ENCODE measurements at regions not wholly inside any gene's neighbourhood (a gene's known extent, or its start where the extent isn't known, plus 50 kb on each side); places are given as distances from the start of the nearest gene placed in this dataset.
"Not testable (repeated sequence)": the region's sequence is repeated elsewhere in the genome, so short reads cannot be mapped to it uniquely, and the experiment has no call there.

DNA sequence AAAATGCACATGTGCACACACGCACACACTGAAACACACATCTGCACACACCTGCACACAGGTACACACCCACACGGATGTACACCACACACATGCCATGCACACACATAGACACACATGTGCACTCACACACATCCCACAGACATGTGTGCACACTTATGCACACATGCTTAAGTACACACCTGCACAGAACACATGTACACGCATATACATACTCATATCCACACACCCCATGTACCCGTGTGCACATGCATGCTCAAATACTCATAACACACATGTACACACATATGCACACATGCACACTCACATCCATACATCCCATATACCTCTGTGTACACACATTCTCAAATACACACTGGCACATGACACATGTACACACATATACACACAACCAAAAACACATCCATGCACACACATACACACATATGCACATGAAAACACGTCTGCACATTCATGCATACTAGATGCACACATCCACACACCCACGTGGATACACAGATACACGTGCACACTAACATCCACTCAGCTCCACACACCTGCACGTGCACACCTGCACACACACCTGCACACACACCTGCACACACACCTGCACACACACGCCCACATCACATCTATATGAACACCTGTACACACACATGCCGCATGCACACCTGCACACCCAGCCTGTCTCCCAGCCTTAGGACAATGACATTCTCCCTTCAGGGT, 336.7 kb downstream of the ADGRD1 start:
- in situ Hi-C loops (cut with HindIII; ENCODE audit: low pct_unique_long_range_greater_than_20kb, low sequenced_read_pairs): no loop called here
- no peak for TF ChIP-seq JUND (IDR thresholded peaks at IDR 0.05; ENCODE audit: low read depth)
- no peak for DNase-seq (ENCODE audit: low read depth in 1 of 2, low spot score in 1 of 2)

DNA sequence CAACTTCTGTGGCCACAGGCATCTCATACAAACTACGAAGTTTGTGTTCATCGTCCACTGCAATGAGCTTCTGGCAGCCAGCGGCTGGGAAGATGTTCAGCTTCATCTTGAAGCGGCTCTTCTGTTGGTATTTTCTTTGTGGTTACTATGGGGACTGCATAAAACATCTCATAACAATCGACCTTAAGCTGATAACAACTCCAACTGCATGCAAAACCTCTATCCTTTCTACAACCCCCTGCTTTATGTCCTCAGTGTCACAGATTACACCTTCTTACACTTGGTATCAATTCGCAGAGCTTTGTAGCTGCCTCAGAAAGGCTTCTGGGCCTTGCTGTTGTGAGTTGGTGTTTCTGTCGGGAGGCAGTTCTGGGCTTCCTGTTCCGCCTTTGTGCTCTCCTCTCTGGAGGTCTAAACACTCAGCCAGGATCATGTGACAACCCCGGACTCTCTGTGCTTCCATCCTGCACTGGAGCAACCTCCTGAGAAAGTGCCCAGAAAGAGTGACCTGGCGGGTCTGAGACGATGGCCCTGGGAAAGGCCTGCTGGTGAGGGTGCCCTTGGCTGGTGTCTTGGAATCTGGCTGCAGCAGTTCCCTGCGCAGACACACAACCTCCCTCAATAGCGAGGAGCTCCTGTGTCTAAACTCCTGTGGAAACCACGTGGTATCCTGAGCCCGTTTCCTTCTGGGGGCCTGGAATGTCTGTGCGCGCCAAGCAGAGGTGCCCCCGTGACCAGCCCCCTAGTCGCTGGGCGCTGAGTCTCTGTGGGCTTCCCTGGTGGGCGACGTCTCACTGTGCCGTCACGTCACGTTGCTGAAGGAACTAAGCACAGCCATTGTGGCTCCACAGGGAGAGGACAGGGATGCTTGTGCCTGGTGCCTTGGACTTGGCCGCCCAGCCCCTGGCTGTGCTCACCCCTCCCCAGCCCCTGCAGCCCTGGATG, 339.6 kb downstream of the ADGRD1 start:
- DNase-seq (ENCODE audit: low read depth in 1 of 2, low spot score in 1 of 2); in situ Hi-C loops (cut with HindIII; ENCODE audit: low pct_unique_long_range_greater_than_20kb, low sequenced_read_pairs): not testable (repeated sequence)

DNA sequence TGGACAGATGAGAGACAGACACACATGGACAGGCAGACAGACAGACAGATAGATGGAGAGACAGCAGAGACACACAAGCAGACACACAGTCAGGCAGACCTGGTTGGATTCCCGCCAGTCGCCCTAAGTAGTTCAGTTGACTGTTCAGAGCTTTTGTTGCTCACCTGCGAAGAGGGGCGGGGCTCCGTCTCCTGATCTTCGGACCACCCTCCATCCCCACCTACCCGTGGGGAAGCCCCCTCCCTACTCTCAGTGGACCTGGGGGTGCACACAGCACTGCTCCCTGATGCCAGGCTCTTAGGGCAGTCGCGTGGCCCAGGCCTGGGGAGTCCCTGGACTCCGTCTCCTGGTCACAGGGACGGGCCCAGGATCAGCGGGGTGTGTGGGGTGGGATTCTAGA, 341.0 kb downstream of the ADGRD1 start:
- DNase-seq (ENCODE audit: low read depth in 1 of 2, low spot score in 1 of 2); in situ Hi-C loops (cut with HindIII; ENCODE audit: low pct_unique_long_range_greater_than_20kb, low sequenced_read_pairs): not testable (repeated sequence)

DNA sequence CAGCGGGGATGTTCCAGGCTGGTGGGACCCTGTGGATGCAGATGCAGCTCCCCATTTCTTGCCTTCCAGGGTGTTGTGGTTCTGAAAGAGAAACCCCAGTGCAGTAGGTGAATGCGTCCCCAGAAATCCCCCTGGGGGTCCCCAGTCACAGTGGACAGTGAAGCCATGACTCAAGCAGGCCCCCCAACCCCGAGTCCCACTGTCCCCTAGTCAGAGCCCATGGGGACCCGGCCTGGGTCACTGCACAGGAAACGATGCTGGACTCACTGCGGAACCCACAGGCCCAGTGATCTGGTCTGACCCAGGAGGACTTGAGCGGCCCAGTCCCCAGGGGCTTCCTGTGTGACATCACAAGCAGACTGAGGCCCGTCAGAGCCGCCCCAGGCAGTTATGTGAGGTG, 341.4 kb downstream of the ADGRD1 start:
- in situ Hi-C loops (cut with HindIII; ENCODE audit: low pct_unique_long_range_greater_than_20kb, low sequenced_read_pairs); DNase-seq (ENCODE audit: low read depth in 1 of 2, low spot score in 1 of 2): not testable (repeated sequence)

DNA sequence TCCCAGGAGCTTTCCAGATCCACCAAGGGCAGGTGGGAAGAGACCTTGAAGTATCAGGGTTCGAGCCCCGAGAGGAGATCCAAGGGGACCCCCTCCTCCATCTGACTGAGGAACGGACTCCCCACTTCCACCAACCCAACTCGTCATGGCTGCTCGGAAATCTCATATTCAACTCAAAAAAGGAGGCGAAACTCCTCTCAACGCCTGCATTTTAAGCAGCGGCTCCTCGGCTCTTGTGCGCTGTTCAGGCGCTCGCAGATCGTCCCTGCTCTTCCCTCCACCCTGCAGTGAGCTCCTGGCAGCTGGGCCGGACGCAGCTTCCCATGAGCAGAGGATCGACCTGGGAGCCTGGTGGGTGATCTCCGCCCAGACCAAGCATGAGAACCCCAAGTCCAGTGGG, 341.9 kb downstream of the ADGRD1 start:
- in situ Hi-C loops (cut with HindIII; ENCODE audit: low pct_unique_long_range_greater_than_20kb, low sequenced_read_pairs); DNase-seq (ENCODE audit: low read depth in 1 of 2, low spot score in 1 of 2): not testable (repeated sequence)

DNA sequence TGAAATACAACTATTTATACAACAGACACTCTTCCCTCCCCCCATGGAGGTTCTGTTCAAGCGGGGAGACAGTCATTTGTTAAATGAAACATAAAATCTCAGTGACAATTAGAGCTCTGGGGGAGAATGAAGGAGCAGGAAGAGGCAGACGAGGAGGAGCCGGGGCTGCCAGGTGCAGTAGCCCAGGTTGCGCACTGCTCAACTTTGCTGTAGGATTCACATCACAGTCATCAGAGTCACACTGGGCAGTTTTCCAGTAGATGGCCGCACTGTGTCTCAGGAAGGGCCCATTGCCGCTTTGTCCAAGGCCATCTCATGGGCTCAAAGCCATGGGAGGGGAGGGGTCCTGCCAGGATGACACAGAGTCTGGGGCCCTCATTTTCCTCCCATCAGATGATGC, 342.4 kb downstream of the ADGRD1 start:
- DNase-seq (ENCODE audit: low read depth in 1 of 2, low spot score in 1 of 2); in situ Hi-C loops (cut with HindIII; ENCODE audit: low pct_unique_long_range_greater_than_20kb, low sequenced_read_pairs): not testable (repeated sequence)

DNA sequence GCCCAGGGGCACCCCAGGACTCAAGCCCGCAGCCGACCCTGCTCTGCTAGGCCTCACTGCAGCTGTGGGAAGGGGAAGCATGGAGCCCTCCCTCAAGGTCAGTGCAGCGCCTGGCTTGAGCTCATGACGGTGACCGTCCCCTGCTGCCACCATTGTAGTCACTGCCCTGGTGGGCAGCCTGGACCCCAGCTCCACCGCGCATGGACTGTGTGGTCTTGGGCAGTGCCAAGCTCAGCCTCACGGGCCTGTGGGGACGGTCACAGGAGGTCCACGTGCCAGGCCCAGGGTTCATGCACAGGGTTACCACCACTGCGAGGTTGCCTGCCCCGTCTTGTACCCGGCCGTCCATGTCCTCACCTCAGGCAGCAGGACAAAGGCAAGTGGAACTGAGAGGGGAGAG, 342.9 kb downstream of the ADGRD1 start:
- in situ Hi-C loops (cut with HindIII; ENCODE audit: low pct_unique_long_range_greater_than_20kb, low sequenced_read_pairs); DNase-seq (ENCODE audit: low read depth in 1 of 2, low spot score in 1 of 2): not testable (repeated sequence)

DNA sequence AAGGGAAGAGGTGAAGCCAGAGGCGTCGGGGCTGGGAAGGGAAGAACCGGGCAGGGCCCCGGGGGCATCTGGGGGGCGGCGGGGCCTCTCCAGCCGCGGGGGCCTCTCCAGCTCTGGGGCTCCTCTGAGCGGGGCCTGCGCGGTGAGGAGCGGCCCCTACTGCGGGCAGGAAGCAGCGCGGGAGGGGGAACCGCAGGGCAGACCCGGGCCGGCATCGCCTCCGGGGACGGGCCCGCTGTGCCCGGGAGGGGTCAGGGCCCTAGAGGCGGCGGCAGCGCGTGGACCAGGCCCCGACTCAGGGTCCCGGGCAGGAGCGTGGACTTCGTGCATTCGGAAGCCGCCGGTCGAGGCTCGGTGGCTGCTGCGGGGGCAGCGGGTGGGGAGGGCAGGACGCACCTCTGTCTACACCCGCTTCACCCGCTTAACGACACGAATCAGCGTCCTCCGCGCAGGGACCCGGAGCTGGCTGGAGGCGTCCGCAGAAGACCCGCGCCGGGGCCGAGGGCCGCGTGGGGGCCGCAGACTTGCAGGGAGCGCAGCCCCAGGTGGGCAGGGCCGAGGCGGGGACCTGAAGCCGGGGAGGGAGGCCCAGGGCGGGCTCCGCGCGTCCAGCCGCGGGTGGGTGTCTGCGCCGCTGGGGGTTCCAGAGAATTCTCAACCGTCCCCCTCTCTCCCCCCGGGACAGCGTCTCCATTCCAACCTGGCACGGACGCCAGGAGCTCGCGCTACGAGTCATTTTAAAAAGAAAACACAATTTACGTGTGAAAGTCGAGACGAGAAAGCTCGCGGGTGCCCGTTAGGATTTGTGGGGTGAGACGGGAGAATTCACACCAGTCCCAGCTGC, 345.0 kb downstream of the ADGRD1 start:
- in situ Hi-C loops (cut with HindIII; ENCODE audit: low pct_unique_long_range_greater_than_20kb, low sequenced_read_pairs); DNase-seq (ENCODE audit: low read depth in 1 of 2, low spot score in 1 of 2): not testable (repeated sequence)

DNA sequence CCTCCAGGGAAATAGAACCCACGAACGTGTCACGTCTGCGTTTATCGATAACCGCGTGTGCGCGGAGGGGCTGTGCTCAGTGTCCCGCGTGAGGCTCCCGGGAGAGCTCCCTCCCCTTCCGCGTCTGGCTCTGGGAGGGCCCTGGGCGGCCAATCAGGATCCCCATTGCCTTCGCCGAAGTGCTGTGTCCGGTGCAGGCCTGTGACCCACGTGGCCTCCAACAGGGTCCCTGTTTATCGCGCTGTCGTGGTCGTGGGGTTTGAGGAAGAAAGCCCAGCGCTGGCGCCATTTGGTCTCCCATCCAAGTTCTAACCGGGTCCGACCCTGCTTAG, 345.6 kb downstream of the ADGRD1 start:
- in situ Hi-C loops (cut with HindIII; ENCODE audit: low pct_unique_long_range_greater_than_20kb, low sequenced_read_pairs); DNase-seq (ENCODE audit: low read depth in 1 of 2, low spot score in 1 of 2): not testable (repeated sequence)

DNA sequence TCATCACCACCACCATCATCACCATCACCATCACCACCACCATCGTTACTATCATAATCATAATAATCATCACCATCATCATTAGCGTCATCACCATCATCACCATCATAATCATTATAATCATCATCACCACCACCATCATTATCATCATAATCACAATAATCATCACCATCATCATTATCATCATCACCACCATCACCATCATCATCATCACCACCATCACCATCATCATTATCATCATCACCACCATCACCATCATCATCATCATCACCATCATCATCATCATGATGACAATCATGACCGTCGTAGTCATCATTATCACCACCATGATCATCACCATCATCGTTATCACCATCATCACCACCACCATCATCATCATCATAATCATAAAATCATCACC, 349.9 kb downstream of the ADGRD1 start:
- DNase-seq (ENCODE audit: low read depth in 1 of 2, low spot score in 1 of 2); in situ Hi-C loops (cut with HindIII; ENCODE audit: low pct_unique_long_range_greater_than_20kb, low sequenced_read_pairs): not testable (repeated sequence)

DNA sequence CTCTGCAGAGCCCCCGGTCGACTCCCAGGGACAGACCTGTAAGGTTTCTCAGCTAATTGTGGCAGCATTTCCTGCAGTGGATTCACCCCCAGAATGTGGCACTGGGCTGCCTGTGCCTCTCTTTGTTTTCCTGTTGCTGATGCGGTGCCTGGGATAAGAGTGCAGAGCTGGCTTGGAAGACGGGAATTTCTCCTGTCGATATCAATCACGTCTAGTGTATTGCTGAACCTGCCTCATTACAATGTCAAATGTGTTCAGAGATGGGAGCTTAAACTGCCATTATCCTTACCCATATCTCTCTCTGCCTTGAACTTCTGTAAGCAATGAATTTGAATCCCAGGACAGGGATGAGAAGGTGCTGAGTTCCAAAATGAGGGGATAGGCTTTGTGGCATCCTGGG, 350.9 kb downstream of the ADGRD1 start:
- in situ Hi-C loops (cut with HindIII; ENCODE audit: low pct_unique_long_range_greater_than_20kb, low sequenced_read_pairs); DNase-seq (ENCODE audit: low read depth in 1 of 2, low spot score in 1 of 2): not testable (repeated sequence)

DNA sequence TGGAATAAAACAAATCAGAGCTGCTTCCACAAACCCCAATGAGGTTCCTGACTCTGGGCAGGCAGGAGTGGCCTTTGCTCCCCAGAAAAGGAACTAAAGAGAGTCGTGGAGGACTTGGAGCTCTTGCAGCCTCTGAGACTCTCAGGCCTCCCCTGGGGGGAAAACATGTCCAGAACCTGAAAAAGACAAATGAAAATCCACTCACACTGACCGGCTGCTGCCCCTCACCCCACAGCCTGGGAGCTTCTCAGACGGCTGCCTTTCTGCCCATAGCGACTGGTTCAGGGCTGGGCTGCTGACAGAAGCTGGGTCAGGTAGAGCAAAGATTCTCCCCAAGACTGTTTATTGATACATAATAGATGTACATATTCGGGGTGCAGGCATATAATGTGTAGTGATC, 356.0 kb downstream of the ADGRD1 start:
- in situ Hi-C loops (cut with HindIII; ENCODE audit: low pct_unique_long_range_greater_than_20kb, low sequenced_read_pairs): no loop called here
- no peak for DNase-seq (ENCODE audit: low read depth in 1 of 2, low spot score in 1 of 2)
- TF ChIP-seq JUND (IDR thresholded peaks at IDR 0.05; ENCODE audit: low read depth): no peak

DNA sequence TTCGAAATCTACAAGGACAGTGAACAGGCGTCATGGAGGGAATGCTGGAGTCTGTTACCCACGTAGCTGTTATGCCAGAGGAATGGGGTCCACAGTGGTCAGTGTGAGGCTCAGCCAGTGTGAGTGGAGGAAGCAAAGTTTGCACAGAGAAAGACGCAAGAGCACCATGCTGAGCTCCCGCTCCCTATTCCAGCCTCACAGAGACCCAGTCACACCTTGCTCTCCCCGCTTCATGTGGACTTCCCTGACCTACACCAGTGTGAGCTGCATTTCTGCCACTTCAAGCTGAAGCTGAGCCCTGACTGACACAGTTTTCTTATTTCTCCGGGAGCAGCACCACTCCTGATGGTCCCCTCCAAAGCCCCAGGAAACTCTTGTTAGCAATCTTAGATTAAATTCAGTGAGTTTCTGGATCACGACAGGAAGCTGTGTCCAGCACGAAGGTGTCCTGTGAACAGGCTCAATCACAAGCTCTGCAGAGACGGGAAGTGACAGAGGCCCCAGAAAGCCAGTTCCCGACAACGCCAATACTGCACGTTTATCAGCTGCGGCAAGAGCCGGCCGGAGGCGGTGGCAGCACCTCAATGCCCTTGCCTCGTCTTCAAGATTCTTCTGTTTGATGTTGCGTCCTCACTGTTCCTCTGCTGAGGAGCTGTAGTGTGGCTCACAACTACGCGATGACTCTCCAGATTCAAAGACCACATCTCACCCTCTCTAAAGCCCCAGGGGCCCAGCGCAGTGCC, 356.7 kb downstream of the ADGRD1 start:
- DNase-seq (ENCODE audit: low read depth in 1 of 2, low spot score in 1 of 2); in situ Hi-C loops (cut with HindIII; ENCODE audit: low pct_unique_long_range_greater_than_20kb, low sequenced_read_pairs): not testable (repeated sequence)

DNA sequence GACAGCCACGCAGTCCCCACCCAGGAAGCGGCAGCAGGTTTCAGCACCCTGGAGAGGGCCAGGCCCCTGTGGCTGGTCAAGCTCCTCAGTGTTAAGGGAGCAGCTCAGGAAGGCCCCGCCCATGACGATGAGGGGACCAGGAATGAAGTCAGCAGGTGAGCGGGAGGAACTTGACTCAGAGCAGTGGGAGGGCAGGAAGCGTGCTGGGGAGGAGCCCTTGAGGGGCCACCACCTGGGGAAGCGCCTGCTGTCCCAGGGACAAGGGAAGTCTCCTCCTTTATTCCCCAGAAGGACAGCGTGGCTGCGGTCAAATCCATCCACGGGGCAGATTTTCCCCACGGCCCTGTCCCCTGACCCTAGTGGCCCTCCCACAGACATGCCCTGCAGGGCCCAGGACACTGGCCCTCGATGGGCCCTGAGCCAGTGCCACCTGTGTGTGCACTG, 357.6 kb downstream of the ADGRD1 start:
- in situ Hi-C loops (cut with HindIII; ENCODE audit: low pct_unique_long_range_greater_than_20kb, low sequenced_read_pairs): not testable (repeated sequence)

More for the DNA sequence above, 357.6 kb downstream of the ADGRD1 start:
- peak in 1 of 2 experiments; percentile 55 for DNase-seq (ENCODE audit: low read depth in 1 of 2, low spot score in 1 of 2)

Measured in T47D (cell line).